HG02763 (cell line): ENCODE measurements at regions not wholly inside any gene's neighbourhood (a gene's known extent, or its start where the extent isn't known, plus 50 kb on each side); places are given as distances from the start of the nearest gene placed in this dataset.

Source experiments
- ATAC-seq: cut with Tn5 transposase; IDR thresholded peaks from one replicate; pipeline ENCODE4 v1.9.1; 2021; ENCODE audit warnings: mild to moderate bottlenecking, moderate library complexity; ENCODE audit not compliant: unreplicated experiment

DNA sequence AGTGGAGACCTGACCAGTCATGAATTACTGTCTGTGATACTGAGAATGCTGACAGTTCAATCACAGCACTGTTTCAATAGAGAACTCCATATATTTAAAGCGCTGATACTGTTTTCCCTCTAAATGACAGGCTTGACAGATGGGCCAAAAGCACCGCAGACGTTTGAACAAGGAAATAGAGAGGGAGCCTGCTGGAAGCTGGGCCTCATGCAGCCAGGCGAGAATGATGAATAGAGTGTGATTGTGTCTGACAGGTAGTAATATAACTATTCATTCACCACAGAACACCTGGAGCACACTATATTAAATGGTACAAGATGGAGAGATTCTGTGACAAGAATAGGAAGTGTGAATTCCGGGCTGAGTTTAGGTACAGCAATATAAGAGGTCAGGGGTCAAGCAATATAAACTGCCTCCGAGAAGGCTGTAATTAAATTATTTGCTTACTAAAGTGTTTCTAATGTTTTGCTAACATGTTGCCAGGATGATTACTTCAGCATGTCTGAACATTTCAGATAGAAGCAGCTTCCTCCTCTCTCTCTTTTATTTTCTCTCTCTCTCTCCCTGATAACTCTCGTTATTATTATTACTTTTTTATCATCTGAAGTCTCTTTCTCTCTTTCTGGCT is 297.7 kb downstream of the CSNK1G3 start:
- no peak for ATAC-seq

DNA sequence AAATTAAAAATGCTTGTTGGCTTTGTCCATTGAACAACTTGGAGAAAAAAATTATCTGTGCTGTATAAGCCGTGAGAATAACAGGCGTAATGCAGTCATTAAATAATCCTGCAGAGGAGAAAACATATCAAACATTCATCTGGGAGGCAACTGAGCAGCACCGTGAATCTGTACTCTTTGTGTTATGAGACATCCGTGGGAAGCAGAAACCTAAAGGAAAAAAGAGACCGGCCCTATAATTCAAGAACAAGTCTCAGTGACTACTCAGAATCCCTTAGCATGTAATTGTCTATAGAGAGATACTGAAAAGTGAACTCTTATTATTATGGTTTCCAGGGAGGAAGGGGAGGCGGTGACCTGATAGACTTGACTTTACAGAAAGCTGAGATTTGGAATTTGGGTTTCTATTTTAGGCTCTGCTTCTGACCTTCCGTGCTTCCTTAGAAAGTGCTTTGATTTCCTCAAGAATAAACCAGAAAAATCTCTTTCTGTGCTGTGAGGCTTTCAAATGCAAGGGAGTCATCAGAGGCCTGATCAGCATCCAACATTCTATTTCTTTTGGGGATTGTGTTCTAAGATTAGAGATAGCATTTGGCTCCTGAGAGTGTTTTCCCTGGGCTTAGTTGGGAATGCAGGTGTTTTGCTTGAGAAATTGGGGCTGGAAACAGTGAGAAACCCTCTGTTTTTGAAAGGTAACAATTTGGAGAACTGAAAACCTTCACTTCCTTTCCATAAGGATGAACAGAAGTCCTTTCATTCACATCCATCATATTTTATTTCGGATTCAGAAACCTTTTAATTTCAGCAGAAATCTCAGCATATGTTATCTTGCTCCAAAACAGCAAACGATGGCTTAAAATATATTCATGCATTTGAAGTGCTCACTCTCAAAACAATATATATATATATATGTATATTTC is 296.7 kb downstream of the CSNK1G3 start:
- no peak for ATAC-seq

DNA sequence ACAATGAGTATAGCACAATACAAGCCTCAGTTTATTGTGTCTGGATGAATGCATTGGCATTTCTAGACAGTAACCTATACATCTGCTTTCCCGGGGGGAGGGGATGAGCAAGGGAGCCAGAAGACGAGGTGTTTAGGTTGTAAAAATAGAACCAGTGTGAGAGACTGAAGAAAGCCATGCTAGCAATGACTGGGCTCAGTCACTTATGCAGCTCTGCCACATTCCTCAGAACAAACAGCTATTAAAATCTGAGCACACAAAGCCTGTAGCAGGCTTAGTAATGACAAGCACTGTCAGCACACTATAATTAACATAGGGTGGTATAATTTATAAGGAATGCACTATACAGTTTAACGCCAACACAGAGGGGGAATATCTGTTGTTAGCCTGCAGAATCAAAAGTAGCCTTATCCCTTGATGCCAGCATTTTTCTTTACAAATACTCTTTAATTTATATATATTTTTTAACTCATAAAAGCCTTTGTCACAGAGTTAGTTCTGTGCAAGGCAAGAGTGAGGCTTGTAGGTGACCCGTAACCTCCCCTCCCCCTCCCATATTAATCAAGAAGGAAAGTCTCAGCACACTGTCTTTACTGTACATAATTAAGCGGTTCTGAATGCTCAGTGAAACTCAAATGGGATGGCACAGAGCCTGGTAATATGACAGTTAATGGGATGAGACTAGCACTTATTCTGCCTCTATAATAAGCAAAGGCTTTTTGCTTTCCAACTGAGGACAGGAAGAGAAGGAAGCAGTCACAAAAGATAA is 295.4 kb downstream of the CSNK1G3 start:
- ATAC-seq = no peak

DNA sequence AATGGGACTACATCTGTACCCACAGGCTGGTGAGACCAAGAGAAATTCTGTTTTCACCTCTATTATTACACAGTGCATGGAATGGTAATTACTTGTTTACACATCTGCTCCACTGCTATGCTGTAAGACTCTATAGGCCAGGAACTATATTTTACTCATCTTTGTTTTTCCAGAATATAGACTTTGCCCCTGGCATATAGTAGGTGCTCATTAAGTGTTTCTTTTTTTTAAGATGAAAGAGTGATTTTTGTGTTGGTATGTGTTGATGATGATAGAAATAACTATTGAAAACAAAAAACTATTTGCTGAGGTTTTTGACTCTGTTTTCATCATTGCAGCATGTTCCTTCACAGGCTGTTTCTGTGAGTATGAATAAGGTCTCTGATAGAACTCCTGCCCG is 294.7 kb downstream of the CSNK1G3 start:
- ATAC-seq = no peak

DNA sequence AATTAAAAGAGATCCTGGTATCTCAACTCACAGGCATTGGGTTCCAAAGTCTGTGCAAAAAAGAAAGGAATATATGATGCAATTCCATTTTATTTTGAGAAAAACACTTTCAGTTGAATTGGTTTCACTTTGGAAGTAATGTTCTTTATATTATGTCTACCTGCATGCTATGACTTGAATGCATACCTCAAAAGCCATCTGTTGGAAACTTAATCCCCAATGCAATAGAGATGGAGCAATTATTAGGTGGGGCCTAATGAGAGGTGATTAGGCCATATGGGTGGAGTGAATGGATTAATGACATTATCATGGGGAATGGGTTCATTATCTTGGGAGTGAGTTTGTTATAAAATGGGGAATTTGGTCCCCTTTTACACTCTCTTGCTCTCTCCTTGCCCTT is 293.3 kb downstream of the CSNK1G3 start:
- ATAC-seq = no peak

DNA sequence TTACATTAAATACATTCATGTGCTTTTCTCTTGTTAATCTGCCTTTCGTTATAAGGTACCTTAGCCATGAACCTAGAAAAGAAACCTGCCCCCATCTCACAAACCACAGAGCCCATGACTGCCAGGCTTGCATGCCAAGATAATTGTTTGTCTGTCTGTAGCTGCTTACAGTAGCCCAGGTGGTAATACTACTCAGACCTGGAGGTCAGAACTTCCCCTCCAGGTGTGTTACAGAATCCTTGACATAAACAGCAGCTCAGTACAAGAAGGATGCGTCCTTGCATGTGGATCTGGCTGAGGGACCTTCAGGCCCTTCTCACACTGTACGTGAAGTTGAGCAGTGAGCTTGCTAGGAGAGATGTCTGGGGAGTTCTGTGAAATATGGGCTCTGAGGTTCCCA is 291.4 kb downstream of the CSNK1G3 start:
- ATAC-seq = no peak

DNA sequence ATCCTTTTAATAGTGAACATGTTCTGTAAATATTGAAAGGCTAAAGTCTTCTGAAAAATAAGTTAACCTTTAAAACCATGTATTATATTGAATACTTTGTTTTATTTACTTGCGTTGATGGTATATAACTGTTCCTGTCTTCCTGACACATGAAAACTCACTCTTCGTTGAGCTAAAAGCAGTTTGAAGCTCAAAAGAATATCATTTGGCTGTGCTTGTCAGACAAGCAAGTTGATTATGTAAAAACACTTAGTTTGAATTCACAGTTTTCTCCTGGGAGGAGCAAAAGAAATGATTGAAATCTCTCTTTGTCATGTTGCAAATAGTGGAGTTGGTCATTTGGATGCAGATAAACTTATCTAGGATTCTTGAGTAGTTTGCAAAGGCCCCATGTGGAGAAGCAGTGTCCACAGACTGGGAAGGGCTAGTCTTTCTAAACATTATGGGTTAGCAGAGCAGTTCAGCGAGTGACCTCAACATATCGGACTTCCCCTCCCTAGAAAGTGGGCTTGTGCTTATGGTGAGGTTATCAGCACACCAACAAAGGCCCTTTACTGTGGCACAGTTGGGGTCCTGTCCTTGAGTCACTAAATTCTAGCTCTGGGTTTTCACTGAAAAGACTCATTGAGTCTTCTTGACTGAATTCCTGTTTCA is 290.4 kb downstream of the CSNK1G3 start:
- no peak for ATAC-seq

DNA sequence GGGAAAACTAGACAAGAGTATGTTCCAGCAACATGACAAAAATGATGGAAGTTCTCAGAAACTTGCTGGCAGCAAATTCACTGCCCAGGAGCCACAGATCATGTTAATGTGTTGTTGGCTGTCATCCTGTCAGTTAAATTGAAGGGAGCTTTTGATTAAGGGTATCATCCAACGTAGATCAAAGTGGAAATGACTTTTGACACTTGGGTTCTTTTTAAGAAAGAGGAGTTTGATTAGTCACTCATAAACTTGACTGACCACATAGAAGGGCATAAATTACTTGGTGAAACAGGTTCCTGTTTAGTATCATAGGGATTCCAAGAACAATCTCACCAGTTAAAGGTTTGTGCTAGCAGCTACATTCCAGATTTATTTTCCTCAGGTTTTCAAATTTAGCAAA is 288.7 kb downstream of the CSNK1G3 start:
- no peak for ATAC-seq

DNA sequence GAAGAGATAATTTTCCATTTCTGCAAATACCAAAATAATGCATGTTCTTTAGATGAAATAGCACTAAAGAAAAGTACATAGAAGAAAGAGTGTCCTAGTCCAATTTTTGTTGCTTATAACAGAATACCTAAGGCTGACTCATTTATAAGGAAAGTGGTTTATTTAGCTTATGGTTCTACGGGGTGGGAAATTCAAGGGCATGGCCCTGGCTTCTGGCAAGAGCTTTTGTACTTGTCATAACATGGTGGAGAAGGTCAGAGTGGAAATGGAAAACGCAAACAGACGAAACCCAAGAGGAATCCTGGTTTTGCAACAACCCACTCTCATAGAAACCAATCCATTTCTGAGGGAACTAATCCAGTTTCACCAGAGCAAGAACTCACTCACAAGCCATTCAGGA is 283.7 kb downstream of the CSNK1G3 start:
- no peak for ATAC-seq

DNA sequence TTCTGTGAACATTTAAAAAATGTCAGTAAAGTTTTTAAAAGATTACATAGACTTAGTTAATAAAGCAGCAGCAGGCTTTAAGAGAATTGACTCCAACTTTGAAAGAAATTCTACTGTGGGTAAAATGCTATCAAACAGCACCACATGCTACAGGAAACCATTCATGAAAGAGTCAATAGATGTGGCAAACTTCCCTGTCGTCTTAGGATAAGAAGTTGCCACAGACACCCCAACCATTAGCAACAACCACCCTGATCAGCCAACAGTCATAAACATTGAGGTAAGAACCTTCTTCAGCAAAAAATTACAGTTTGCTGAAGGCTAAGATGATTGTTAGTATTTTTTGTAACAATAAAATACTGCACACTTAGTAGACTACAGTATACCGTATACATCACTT is 278.2 kb downstream of the CSNK1G3 start:
- ATAC-seq = no peak

DNA sequence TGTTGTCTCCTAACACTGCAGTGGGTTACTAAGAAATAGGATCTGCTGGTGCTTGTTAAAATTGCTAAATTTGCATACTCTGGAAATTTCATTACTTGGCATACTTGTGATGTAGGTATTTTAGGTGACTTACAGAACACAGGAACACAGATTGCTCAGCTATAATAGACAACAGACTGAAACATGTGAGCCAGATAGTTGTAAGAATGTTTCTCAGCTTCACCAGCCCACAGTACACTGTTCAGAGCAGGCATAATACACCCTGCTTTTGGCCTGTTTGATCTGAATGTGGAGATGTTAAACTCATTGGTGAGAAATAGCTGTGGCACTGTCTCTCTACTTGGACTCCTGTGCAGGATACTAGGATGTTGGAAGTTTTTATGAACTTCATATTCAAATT is 275.7 kb downstream of the CSNK1G3 start:
- no peak for ATAC-seq

DNA sequence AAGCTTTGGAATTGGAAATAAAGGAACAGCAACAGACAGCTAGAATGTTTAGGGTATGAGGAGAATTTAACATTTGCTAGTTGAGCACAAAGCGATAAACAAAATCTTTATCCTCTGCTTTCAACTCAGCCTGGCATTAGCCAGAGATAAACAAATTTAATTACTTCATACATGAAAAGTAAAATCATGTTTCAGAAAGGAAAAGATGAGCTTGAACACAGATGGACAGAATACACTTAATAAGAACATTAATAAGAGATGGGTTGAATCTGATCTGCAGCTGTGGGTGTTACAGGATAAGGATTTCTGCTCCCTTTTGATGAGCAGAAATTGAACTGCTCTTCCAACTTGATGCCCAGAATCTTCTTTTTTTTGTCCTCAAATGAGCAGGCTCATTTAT is 275.2 kb downstream of the CSNK1G3 start:
- ATAC-seq = no peak

DNA sequence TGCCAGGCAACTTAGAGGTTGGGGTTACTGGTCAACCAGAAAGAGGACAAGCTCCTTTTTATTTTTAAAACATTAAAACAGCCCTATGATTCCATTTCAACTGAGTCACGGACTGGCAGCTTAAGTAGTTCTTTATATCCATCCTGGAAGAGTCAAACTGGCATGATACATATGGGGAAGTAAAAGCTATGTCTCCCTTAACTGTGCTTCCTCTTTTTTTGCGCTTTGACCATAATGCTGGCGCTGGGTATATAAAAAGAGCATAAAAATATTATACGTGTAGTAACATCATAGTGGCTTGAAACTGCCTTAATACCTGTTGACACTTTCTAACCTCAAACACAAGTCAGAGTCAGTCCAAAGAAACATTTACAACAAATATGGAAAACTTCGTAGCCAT is 274.4 kb downstream of the CSNK1G3 start:
- ATAC-seq = no peak

DNA sequence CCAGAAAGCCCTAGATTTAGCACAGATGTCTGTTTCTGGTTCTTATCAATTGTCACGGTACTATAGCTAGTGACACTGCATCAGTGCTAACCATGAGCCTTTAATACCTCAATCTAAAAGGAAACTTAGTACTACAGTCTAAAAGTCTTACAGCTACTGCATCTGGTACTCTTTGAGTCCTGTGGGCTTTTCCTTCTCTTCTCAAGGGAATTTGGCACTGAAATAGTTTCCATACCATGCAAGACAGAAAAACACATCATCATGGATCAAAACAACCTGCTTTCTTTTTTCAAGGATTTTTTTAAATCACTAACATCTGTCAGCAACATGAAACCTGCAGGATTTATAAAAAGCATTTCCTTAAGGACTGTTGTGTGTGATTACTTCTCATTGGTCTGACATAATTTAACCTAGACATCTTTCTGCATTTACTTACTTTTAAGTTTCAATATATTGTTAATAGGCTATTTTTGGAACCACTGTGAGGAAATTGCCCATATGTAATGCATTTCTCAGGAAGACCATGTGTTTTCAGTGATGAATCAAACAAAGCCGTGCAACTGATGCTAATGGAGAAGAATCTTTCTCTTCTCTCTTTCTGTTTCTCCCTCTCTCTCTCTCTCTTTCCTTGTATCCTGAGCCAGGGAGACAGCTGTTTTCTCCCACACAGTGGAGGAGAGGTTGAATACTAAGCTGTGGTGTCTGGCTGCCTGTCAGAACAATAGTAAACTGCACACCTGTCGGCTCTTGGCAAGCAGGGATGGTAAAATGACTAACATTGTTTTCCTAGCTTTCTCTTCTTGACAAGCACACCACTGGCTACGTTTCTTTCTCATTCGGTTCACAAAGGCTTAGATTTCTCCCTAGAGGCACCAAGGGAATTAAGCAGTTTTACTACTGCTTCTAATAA is 273.4 kb downstream of the CSNK1G3 start:
- no peak for ATAC-seq

DNA sequence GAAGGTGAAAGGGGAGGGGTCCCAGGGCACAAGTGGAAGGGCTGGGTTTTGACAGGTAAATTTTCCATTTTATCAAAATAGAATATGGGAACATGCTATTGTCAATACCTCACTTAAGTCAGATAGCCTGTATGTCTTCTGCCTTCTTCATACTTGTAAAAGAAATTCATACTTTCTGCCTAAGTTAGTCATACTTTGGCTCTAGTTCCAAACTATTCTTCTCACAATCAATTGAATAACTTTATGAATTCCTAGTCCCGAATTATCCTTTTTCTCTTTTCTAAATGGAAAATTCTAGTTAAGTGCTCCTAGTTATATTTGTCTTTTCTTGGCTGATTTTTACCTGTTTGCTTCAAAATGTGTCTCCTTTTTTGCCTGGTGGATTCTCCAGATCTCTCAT is 271.4 kb downstream of the CSNK1G3 start:
- ATAC-seq = no peak

DNA sequence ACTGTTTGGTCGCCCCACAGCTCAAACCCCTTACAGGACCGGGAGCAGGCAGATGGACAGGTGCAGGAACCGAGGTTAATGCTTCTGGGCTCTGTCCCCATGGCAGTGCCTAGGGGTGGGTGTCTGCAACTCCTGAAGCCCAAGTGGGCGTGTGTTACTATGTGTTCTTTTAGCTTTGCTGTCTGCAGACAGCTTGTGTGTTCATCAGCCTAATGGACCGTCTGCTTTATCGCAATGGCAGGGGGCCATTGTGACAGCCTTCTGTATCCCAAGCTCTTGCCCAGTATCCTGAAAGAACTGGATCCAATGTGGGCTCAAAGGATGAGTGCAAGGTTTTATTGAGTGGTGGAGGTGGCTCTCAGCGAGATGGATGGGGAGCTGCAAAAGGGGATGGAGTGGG is 266.7 kb downstream of the CSNK1G3 start:
- ATAC-seq = no peak

DNA sequence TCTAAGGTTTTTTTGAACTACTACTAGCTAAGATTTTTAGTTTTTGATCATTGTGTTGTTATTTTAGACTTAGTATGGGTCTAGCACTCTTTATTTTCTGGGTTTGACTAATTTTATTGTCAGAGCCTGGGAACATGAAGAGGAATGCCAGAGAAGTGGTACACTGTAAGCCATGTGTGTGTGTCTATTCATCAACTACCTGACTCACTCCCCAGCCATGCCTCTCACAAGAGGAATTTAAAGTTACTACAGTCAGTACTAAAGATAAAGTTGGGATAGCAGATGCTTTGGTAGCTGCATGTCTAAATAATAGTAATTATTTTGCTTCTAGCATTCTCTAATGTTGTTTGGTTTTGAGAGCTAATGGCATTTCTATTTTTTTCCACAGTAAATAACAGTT is 264.8 kb downstream of the CSNK1G3 start:
- no peak for ATAC-seq

DNA sequence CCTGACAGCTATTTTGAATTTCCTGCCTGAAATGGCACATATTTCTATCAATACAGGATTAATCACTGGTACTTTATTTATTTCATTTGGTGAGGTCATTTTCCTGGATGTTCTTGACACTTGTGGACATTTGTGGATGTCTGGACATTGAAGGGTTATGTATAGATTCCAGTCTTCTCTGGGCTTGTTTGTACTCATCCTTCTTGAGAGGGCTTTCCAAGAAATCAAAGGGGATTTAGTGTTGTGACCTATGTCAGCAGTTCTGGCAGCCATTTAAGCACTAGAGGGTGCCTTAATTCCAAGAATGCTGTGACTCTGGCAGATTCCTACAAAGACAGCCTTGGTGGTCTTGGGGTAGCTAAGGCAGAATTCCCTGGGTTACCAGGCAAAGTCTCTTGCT is 259.7 kb downstream of the CSNK1G3 start:
- no peak for ATAC-seq

DNA sequence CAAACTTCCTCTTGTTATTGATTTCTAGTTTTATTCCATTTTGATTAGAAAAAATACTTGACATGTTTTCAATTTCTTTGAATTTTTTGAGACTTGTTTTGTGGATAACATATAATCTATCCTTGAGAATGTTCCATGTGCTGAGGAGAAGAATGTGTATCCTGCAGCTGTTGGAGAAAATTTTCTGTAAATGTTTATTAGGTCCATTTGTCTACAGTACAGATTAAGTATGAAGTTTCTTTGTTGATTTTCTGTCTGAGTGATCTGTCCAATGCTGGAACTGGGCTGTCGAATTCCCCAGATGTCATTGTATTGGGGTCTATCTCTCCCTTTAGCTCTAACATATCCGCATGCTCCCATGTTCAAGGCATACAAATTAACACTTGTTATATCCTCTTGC is 251.2 kb downstream of the CSNK1G3 start:
- no peak for ATAC-seq

DNA sequence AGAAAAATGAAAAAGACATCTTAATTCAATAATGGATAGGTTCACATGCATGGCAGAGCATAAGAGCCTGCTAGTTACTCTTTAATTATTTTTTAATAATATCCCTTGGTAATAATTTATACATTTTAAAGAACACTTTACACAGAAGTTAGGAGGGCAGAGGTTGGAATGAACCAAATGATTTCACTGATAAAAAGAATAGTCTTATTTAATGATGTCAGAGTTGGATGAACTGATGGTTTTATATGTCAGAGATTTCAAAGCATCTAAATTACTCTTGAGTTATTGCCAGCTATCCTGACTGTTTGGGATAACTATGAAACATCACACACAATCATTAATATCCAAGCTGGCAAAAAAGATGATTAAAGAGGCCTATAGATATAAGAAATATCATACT is 244.8 kb downstream of the CSNK1G3 start:
- ATAC-seq = no peak
